ENCODE measurements at regions not wholly inside any gene's neighbourhood (a gene's known extent, or its start where the extent isn't known, plus 50 kb on each side); places are given as distances from the start of the nearest gene placed in this dataset.

- no peak for DNase-seq (ENCODE audit: extremely low read depth, insufficient read length)
- Histone ChIP-seq H3K4me3 (replicated peaks; ENCODE audit: low read depth, low read length) (no peak overlapping the region), H3K27me3 (replicated peaks; ENCODE audit: control insufficient read depth, insufficient read depth, low read length) (no peaks in the 10 kb centered on the region), H3K36me3 (ENCODE audit: control insufficient read depth, insufficient read depth, low read length) (no peaks in the 10 kb centered on the region)
- TF ChIP-seq CTCF (IDR thresholded peaks at IDR 0.05; ENCODE audit: insufficient read depth, low read length, poor library complexity, severe bottlenecking) = no peak
Observed at GRCh38 chr2:16019060-16019480, 78.7 kb downstream of the MYCN start.

GRCh38 chr2:16018277-16019059 is 78.1 kb downstream of the MYCN start:
- TF ChIP-seq CTCF (IDR thresholded peaks at IDR 0.05; ENCODE audit: insufficient read depth, low read length, poor library complexity, severe bottlenecking) = no peak
- H3K36me3 ChIP-seq (ENCODE audit: control insufficient read depth, insufficient read depth, low read length) = no peaks in the 10 kb centered on the region
- H3K27me3 ChIP-seq (replicated peaks; ENCODE audit: control insufficient read depth, insufficient read depth, low read length) = no peaks in the 10 kb centered on the region
- DNase-seq (ENCODE audit: extremely low read depth, insufficient read length) = no peak
- H3K4me3 ChIP-seq (replicated peaks; ENCODE audit: low read depth, low read length) = no peak overlapping the region

- no peak for TF ChIP-seq CTCF (IDR thresholded peaks at IDR 0.05; ENCODE audit: insufficient read depth, low read length, poor library complexity, severe bottlenecking)
- DNase-seq (ENCODE audit: extremely low read depth, insufficient read length) = no peak
- H3K27me3 ChIP-seq (replicated peaks; ENCODE audit: control insufficient read depth, insufficient read depth, low read length) = no peaks in the 10 kb centered on the region
Observed at GRCh38 chr2:16016282-16016681, 75.9 kb downstream of the MYCN start.

GRCh38 chr2:16015903-16016265 is 75.5 kb downstream of the MYCN start:
- no peaks in the 10 kb centered on the region for H3K36me3 ChIP-seq (ENCODE audit: control insufficient read depth, insufficient read depth, low read length)
- no peak overlapping the region for H3K4me3 ChIP-seq (replicated peaks; ENCODE audit: low read depth, low read length)
- TF ChIP-seq CTCF (IDR thresholded peaks at IDR 0.05; ENCODE audit: insufficient read depth, low read length, poor library complexity, severe bottlenecking) = no peak
- DNase-seq (ENCODE audit: extremely low read depth, insufficient read length) = no peak
- no peaks in the 10 kb centered on the region for H3K27me3 ChIP-seq (replicated peaks; ENCODE audit: control insufficient read depth, insufficient read depth, low read length)

More at GRCh38 chr2:16016282-16016681, 75.9 kb downstream of the MYCN start:
- Histone ChIP-seq H3K4me3 (replicated peaks; ENCODE audit: low read depth, low read length) (no peak overlapping the region), H3K36me3 (ENCODE audit: control insufficient read depth, insufficient read depth, low read length) (no peaks in the 10 kb centered on the region)

GRCh38 chr2:16015210-16015902 is 75.0 kb downstream of the MYCN start:
- no peak overlapping the region for H3K4me3 ChIP-seq (replicated peaks; ENCODE audit: low read depth, low read length)
- no peaks in the 10 kb centered on the region for H3K36me3 ChIP-seq (ENCODE audit: control insufficient read depth, insufficient read depth, low read length)
- no peak for DNase-seq (ENCODE audit: extremely low read depth, insufficient read length)
- TF ChIP-seq CTCF (IDR thresholded peaks at IDR 0.05; ENCODE audit: insufficient read depth, low read length, poor library complexity, severe bottlenecking) = no peak
- H3K27me3 ChIP-seq (replicated peaks; ENCODE audit: control insufficient read depth, insufficient read depth, low read length) = no peaks in the 10 kb centered on the region
